Hepatocyte (in vitro differentiated cells): ENCODE measurements at regions not wholly inside any gene's neighbourhood (a gene's known extent, or its start where the extent isn't known, plus 50 kb on each side); places are given as distances from the start of the nearest gene placed in this dataset.

Experiments used
- CTCF ChIP-seq: fragments of 200-600 bp; sonication (generic); IDR thresholded peaks from 2 replicates; pipeline ENCODE4 v1.5.1; 2016; ENCODE audit warnings: antibody characterized with exemption, mild to moderate bottlenecking; ENCODE audit not compliant: poor library complexity
- EZH2 ChIP-seq: fragments of 200-600 bp; sonication (generic); IDR thresholded peaks from 2 replicates; pipeline ENCODE4 v1.6.1; 2016; ENCODE audit warnings: antibody characterized with exemption, mild to moderate bottlenecking, borderline replicate concordance
- EZH2phosphoT487 ChIP-seq: fragments of 200-600 bp; sonication (generic); IDR thresholded peaks from one replicate; pipeline ENCODE4 v1.6.1; 2018; ENCODE audit warnings: antibody characterized with exemption, mild to moderate bottlenecking, low read depth, moderate library complexity; ENCODE audit not compliant: unreplicated experiment, severe bottlenecking

- no peak for TF ChIP-seq CTCF
- no peak for TF ChIP-seq EZH2
- no peak for TF ChIP-seq EZH2phosphoT487
These were observed 136.7 kb upstream of the PCDH18 start for GRCh38 chr4:137668885-137669545.
